KMS-11 (cell line): ENCODE measurements at regions not wholly inside any gene's neighbourhood (a gene's known extent, or its start where the extent isn't known, plus 50 kb on each side); places are given as distances from the start of the nearest gene placed in this dataset.

Source experiments
- H2AFZ ChIP-seq: fragments of 200-600 bp; sonication (generic); 2 replicates; pipeline ENCODE4 v1.6.1; 2016; ENCODE audit warnings: antibody characterized with exemption, mixed run types, low read depth
- H3K27ac ChIP-seq: fragments of 200-600 bp; sonication (generic); 2 replicates; pipeline ENCODE4 v1.6.1; 2016; ENCODE audit warnings: mild to moderate bottlenecking, mixed run types
- H3K27me3 ChIP-seq: fragments of 200-600 bp; sonication (generic); 2 replicates; pipeline ENCODE4 v1.6.1; 2017; ENCODE audit warnings: mild to moderate bottlenecking, low read depth, mixed run types, moderate library complexity; ENCODE audit not compliant: insufficient read depth
- H3K36me3 ChIP-seq: fragments of 200-600 bp; sonication (generic); 2 replicates; pipeline ENCODE4 v1.6.1; 2017; ENCODE audit warnings: mild to moderate bottlenecking, mixed run types; ENCODE audit not compliant: insufficient read depth
- H3K4me1 ChIP-seq: fragments of 200-600 bp; sonication (generic); 2 replicates; pipeline ENCODE4 v1.6.1; 2016; ENCODE audit warnings: mild to moderate bottlenecking, low read depth, mixed run types; ENCODE audit not compliant: poor library complexity, severe bottlenecking
- H3K4me2 ChIP-seq: fragments of 200-600 bp; sonication (generic); 2 replicates; pipeline ENCODE4 v1.7.0; 2016; ENCODE audit warnings: mild to moderate bottlenecking, mixed run types
- H3K4me3 ChIP-seq: fragments of 200-600 bp; sonication (generic); IDR thresholded peaks from 2 replicates; pipeline ENCODE4 v1.6.1; 2017; ENCODE audit warnings: low read depth, low read length, mixed read lengths; ENCODE audit not compliant: insufficient read depth
- H3K79me2 ChIP-seq: fragments of 200-600 bp; sonication (generic); 2 replicates; pipeline ENCODE4 v1.6.1; 2016; ENCODE audit warnings: low read depth, mixed run types; ENCODE audit not compliant: insufficient read depth
- H3K9ac ChIP-seq: fragments of 200-600 bp; sonication (generic); 2 replicates; pipeline ENCODE4 v1.6.1; 2016; ENCODE audit warnings: mild to moderate bottlenecking, mixed run types
- H4K20me1 ChIP-seq: fragments of 200-600 bp; sonication (generic); 2 replicates; pipeline ENCODE4 v1.6.1; 2016; ENCODE audit warnings: mild to moderate bottlenecking, mixed run types; ENCODE audit not compliant: insufficient read depth
- CTCF ChIP-seq: fragments of 200-600 bp; sonication (generic); conservative IDR thresholded peaks from 2 replicates; pipeline ENCODE4 v1.6.1; 2017; ENCODE audit warnings: low read depth, mild to moderate bottlenecking, antibody characterized with exemption, low read length, moderate library complexity, mixed read lengths

- no peaks in the 10 kb centered on the region for H3K27me3 ChIP-seq
- no peaks in the 10 kb centered on the region for H3K79me2 ChIP-seq
Observed at GRCh38 chr2:21728133-21728532, 604.4 kb downstream of the TDRD15 start.

DNA sequence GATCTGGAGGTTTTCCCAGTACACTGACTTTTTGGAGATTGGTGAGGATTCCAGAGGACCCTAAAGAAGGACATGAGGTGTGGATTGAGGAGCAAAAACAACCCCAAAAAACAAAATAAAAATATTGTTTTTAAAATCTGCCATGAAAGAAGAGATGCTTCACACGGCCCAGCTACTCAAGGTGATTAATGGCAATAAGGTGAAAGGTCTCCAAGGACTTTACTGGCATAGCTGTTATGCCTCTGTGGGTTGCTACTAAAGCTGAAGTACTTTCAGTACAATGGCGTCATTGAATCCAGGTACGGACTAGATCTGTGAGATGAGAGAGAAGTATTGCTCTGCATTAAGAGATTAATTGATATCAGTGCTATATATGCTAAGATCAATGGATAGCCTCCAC, 606.4 kb downstream of the TDRD15 start:
- Histone ChIP-seq H3K36me3 (no peaks in the 10 kb centered on the region), H2AFZ (no peak overlapping the region), H4K20me1 (no peaks in the 10 kb centered on the region), H3K4me1 (no peaks in the 10 kb centered on the region), H3K27ac (no peak overlapping the region), H3K79me2 (no peaks in the 10 kb centered on the region), H3K4me3 (no peak overlapping the region), H3K9ac (no peak overlapping the region), H3K27me3 (no peaks in the 10 kb centered on the region), H3K4me2 (no peak overlapping the region)
- TF ChIP-seq CTCF: no peak

More at GRCh38 chr2:21728133-21728532, 604.4 kb downstream of the TDRD15 start:
- Histone ChIP-seq H3K9ac (no peak overlapping the region), H2AFZ (no peak overlapping the region), H3K4me3 (no peak overlapping the region), H3K27ac (no peak overlapping the region), H3K36me3 (no peaks in the 10 kb centered on the region), H4K20me1 (no peaks in the 10 kb centered on the region), H3K4me2 (no peak overlapping the region), H3K4me1 (no peaks in the 10 kb centered on the region)
- no peak for TF ChIP-seq CTCF

DNA sequence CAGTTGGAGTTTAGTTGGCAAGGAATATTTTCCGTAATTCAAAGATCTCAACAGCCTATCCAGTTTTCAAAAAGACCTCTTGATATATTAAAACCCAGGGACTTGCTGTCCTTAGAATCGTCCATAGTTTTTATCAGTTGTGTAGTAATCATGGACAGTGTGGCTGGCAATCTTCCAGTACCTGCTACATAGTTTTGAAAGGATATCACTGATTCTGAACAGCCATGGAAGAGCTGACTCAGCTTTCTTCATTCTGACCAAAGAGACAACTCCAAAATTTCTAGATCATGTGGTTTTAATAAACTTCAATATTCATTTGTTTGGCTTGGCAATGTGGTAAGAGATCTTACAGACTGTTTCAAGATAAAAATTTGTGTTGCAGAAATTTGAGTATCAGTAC, 616.7 kb downstream of the TDRD15 start:
- no peak for TF ChIP-seq CTCF
- Histone ChIP-seq H3K4me3 (no peak overlapping the region), H4K20me1 (no peaks in the 10 kb centered on the region), H3K4me2 (no peak overlapping the region), H3K79me2 (no peaks in the 10 kb centered on the region), H2AFZ (no peak overlapping the region), H3K27ac (no peak overlapping the region), H3K4me1 (no peaks in the 10 kb centered on the region), H3K36me3 (no peaks in the 10 kb centered on the region), H3K9ac (no peak overlapping the region), H3K27me3 (no peaks in the 10 kb centered on the region)

DNA sequence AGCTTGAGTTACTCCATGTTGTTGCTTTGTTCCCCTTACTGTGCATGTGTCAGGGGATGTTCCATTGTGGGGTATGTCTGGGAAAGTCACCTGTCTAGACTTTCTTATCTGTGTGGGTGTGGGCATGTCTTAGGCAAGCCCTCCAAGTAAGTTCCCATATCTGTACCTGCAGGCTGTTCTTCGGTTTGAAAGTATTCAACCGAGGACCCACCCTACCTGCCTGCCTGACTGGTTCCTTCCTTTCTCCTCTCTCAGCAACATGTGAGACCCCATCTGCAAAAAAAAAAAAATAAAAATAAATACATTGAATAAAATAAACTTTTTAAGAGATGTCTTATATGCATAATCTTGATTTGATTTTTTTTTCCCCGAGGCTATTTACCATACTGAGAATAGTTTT, 622.7 kb downstream of the TDRD15 start:
- no peaks in the 10 kb centered on the region for H3K27me3 ChIP-seq
- no peaks in the 10 kb centered on the region for H3K4me1 ChIP-seq
- no peak overlapping the region for H3K4me3 ChIP-seq
- no peak for TF ChIP-seq CTCF
- no peaks in the 10 kb centered on the region for H3K36me3 ChIP-seq
- no peak overlapping the region for H2AFZ ChIP-seq
- H3K79me2 ChIP-seq: no peaks in the 10 kb centered on the region
- H3K4me2 ChIP-seq: no peak overlapping the region
- H3K27ac ChIP-seq: no peak overlapping the region
- no peaks in the 10 kb centered on the region for H4K20me1 ChIP-seq
- H3K9ac ChIP-seq: no peak overlapping the region

DNA sequence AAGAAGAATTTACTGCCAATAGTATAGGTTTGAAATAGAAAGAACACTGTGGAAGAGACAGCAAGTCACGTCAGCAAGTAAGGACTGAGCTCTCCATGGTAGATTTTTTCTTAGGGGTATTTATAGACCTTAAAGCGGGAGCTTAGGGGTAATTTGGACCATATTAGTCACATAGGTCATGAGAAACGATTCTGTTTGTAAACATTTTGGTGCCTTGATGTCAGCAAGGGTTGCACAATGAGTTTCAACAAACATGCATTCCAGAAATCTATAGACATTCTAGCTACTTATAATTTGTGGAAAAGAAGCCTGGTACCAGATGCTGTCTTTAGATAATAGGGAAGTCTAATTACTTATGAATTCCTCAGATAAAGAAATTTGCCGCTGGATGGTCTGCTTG, 624.7 kb downstream of the TDRD15 start:
- Histone ChIP-seq H3K27me3 (no peaks in the 10 kb centered on the region), H3K27ac (no peak overlapping the region), H3K4me2 (no peak overlapping the region), H3K4me1 (no peaks in the 10 kb centered on the region), H3K4me3 (no peak overlapping the region), H3K79me2 (no peaks in the 10 kb centered on the region), H4K20me1 (no peaks in the 10 kb centered on the region), H3K9ac (no peak overlapping the region), H3K36me3 (no peaks in the 10 kb centered on the region), H2AFZ (no peak overlapping the region)
- no peak for TF ChIP-seq CTCF
